Ecto neural progenitor cell (in vitro differentiated cells): ENCODE measurements at regions not wholly inside any gene's neighbourhood (a gene's known extent, or its start where the extent isn't known, plus 50 kb on each side); places are given as distances from the start of the nearest gene placed in this dataset.
"Not testable (repeated sequence)": the region's sequence is repeated elsewhere in the genome, so short reads cannot be mapped to it uniquely, and the experiment has no call there.

Experiments
- DNase-seq: peaks from one replicate; pipeline ENCODE4 v3.0.0-alpha.2; 2018; ENCODE audit warnings: low spot score

GRCh38 chr13:69092615-69093322 is 1014.9 kb upstream of the ATXN8OS start:
- DNase-seq, result no peak

- no peak for DNase-seq
Measured at GRCh38 chr13:69077267-69077666, 1030.4 kb upstream of the ATXN8OS start.

GRCh38 chr13:69069554-69070133 is 1038.0 kb upstream of the ATXN8OS start:
- no peak for DNase-seq

GRCh38 chr13:69050696-69051095 is 1056.9 kb upstream of the ATXN8OS start:
- DNase-seq, result no peak

- no peak for DNase-seq
Measured at GRCh38 chr13:69044629-69045028, 1063.0 kb upstream of the ATXN8OS start.

- no peak for DNase-seq
Measured at GRCh38 chr13:69040898-69041297, 1066.7 kb upstream of the ATXN8OS start.

- no peak for DNase-seq
Measured at GRCh38 chr13:69035771-69036170, 1071.9 kb upstream of the ATXN8OS start.

GRCh38 chr13:69028936-69029335 is 1078.7 kb upstream of the ATXN8OS start:
- DNase-seq, result no peak

GRCh38 chr13:69020120-69020519 is 1087.5 kb upstream of the ATXN8OS start:
- no peak for DNase-seq

GRCh38 chr13:69018173-69018572 is 1089.5 kb upstream of the ATXN8OS start:
- not testable (repeated sequence) for DNase-seq

GRCh38 chr13:69010789-69011188 is 1096.8 kb upstream of the ATXN8OS start:
- DNase-seq, result no peak

- DNase-seq, result no peak
Measured at GRCh38 chr13:69008499-69008898, 1099.1 kb upstream of the ATXN8OS start.

GRCh38 chr13:68998056-68998455 is 1109.6 kb upstream of the ATXN8OS start:
- no peak for DNase-seq

GRCh38 chr13:68996668-68997025 is 1111.0 kb upstream of the ATXN8OS start:
- no peak for DNase-seq

- no peak for DNase-seq
Measured at GRCh38 chr13:68995972-68996667, 1111.5 kb upstream of the ATXN8OS start.

GRCh38 chr13:68993154-68993553 is 1114.5 kb upstream of the ATXN8OS start:
- no peak for DNase-seq

GRCh38 chr13:68988176-68988575 is 1119.5 kb upstream of the ATXN8OS start:
- no peak for DNase-seq

- no peak for DNase-seq
Measured at GRCh38 chr13:68987585-68987984, 1120.0 kb upstream of the ATXN8OS start.

- DNase-seq, result no peak
Measured at GRCh38 chr13:68984688-68985319, 1122.8 kb upstream of the ATXN8OS start.

GRCh38 chr13:68982961-68983619 is 1124.5 kb upstream of the ATXN8OS start:
- DNase-seq, result no peak

- DNase-seq, result no peak
Measured at GRCh38 chr13:68976287-68976686, 1131.3 kb upstream of the ATXN8OS start.

- DNase-seq, result no peak
Measured at GRCh38 chr13:68970532-68970931, 1137.1 kb upstream of the ATXN8OS start.
